Sigmoid colon (tissue), 3 donors: ENCODE measurements at regions not wholly inside any gene's neighbourhood (a gene's known extent, or its start where the extent isn't known, plus 50 kb on each side); places are given as distances from the start of the nearest gene placed in this dataset.

ENCODE experiments used
- POLR2A ChIP-seq, 2 donors: fragments of 450-650 bp; IDR thresholded peaks; one replicate each; pipeline ENCODE4 v1.6.1; 2016; ENCODE audit warnings: antibody characterized with exemption in 2 of 2, mild to moderate bottlenecking in 2 of 2, moderate library complexity in 2 of 2
- TF ChIP-seq, protein P1 (sequence below), 4 experiments: fragments of 450-650 bp in 3 of 4; fragments of 200-600 bp in 1 of 4; IDR thresholded peaks; one replicate each; pipeline ENCODE4 v1.5.1; 2016 to 2019; ENCODE audit warnings: antibody characterized with exemption in 4 of 4, mild to moderate bottlenecking in 3 of 4, moderate library complexity in 2 of 4

DNA sequence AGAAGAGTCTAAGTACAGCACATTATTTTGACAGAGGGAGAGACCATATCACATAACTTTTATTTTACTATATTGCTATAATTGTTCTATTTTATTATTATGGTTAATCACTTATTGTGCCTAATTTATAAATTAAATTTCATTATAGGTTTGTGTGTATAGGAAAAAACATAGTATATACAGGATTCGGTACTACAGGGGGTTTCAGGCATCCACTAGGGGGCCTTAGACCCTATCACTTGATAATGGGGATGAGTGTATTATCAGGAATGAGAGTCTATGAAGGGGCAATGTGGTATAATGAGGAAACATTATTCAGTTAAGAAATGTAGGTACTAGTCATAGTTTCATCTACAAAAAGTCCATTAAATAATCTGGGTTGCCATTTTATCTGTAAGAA, 833.1 kb downstream of the C4orf33 start:
- TF ChIP-seq, protein P1, sequence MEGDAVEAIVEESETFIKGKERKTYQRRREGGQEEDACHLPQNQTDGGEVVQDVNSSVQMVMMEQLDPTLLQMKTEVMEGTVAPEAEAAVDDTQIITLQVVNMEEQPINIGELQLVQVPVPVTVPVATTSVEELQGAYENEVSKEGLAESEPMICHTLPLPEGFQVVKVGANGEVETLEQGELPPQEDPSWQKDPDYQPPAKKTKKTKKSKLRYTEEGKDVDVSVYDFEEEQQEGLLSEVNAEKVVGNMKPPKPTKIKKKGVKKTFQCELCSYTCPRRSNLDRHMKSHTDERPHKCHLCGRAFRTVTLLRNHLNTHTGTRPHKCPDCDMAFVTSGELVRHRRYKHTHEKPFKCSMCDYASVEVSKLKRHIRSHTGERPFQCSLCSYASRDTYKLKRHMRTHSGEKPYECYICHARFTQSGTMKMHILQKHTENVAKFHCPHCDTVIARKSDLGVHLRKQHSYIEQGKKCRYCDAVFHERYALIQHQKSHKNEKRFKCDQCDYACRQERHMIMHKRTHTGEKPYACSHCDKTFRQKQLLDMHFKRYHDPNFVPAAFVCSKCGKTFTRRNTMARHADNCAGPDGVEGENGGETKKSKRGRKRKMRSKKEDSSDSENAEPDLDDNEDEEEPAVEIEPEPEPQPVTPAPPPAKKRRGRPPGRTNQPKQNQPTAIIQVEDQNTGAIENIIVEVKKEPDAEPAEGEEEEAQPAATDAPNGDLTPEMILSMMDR (IDR thresholded peaks at IDR 0.05), result no peak
- no peak for TF ChIP-seq POLR2A (IDR thresholded peaks at IDR 0.05)
